Liver (tissue), 8 donors: ENCODE measurements at regions not wholly inside any gene's neighbourhood (a gene's known extent, or its start where the extent isn't known, plus 50 kb on each side); places are given as distances from the start of the nearest gene placed in this dataset.

Experiments
- DNase-seq: peaks from one replicate; pipeline ENCODE4 v3.0.0-alpha.2; 2017; ENCODE audit warnings: low spot score
- H3K27ac ChIP-seq, 2 donors: one replicate each; pipeline ENCODE4 v1.7.0; 2013; ENCODE audit warnings: inconsistent platforms in 2 of 2, low read length in 2 of 2, control low read depth in 1 of 2, low read depth in 1 of 2, mild to moderate bottlenecking in 1 of 2
- H3K27me3 ChIP-seq, 4 donors: one replicate each; pipeline versions ENCODE4 v1.6.1 to v1.7.0; 2013; ENCODE audit warnings: low read length in 3 of 4, inconsistent platforms in 1 of 4, mild to moderate bottlenecking in 1 of 4, moderate library complexity in 1 of 4; ENCODE audit not compliant: control insufficient read depth in 4 of 4, insufficient read depth in 4 of 4
- H3K36me3 ChIP-seq, 4 donors: one replicate each; pipeline versions ENCODE4 v1.6.1 to v1.7.0; 2013; ENCODE audit warnings: low read length in 3 of 4, mild to moderate bottlenecking in 3 of 4, low read depth in 1 of 4, moderate library complexity in 1 of 4; ENCODE audit not compliant: control insufficient read depth in 4 of 4, insufficient read depth in 3 of 4
- H3K4me1 ChIP-seq, 4 donors: one replicate each; pipeline versions ENCODE4 v1.6.1 to v1.7.0; 2013; ENCODE audit warnings: low read length in 3 of 4, mild to moderate bottlenecking in 3 of 4, moderate library complexity in 1 of 4; ENCODE audit not compliant: control insufficient read depth in 4 of 4, insufficient read depth in 4 of 4
- H3K4me3 ChIP-seq, 3 donors: one replicate each; pipeline versions ENCODE4 v1.6.1 to v1.7.0; 2013; ENCODE audit warnings: low read length in 3 of 3, control low read depth in 1 of 3, low read depth in 1 of 3, mild to moderate bottlenecking in 1 of 3
- H3K9ac ChIP-seq, 2 donors: one replicate each; pipeline ENCODE4 v1.7.0; 2013; ENCODE audit warnings: low read length in 2 of 2, mild to moderate bottlenecking in 2 of 2, moderate library complexity in 2 of 2, control low read depth in 1 of 2, low read depth in 1 of 2
- H3K9me3 ChIP-seq, 4 donors: one replicate each; pipeline versions ENCODE4 v1.6.1 to v1.7.0; 2013; ENCODE audit warnings: low read length in 3 of 4; ENCODE audit not compliant: control insufficient read depth in 4 of 4
- CTCF ChIP-seq: fragments of 150-350 bp; IDR thresholded peaks from 2 replicates; pipeline ENCODE4 v1.5.1; 2017; ENCODE audit warnings: improper control_type of control experiment, low read depth, low read length; ENCODE audit not compliant: missing input control
- GABPA ChIP-seq, 2 donors: IDR thresholded peaks in 1 of 2; conservative IDR thresholded peaks in 1 of 2; 2 replicates each; pipeline ENCODE4 v1.6.1; 2016; ENCODE audit warnings: antibody characterized with exemption in 2 of 2, mild to moderate bottlenecking in 1 of 2, moderate library complexity in 1 of 2
- HNF4A ChIP-seq, 2 donors: conservative IDR thresholded peaks; 2 replicates each; pipeline ENCODE4 v1.6.1; 2016; ENCODE audit warnings: antibody characterized with exemption in 2 of 2, mild to moderate bottlenecking in 2 of 2
- HNF4G ChIP-seq: IDR thresholded peaks from 2 replicates; pipeline ENCODE4 v1.6.1; 2016; ENCODE audit warnings: antibody characterized with exemption
- JUND ChIP-seq, 2 donors: IDR thresholded peaks; 2 replicates each; pipeline ENCODE4 v1.6.1; 2016; ENCODE audit warnings: antibody characterized with exemption in 2 of 2
- RAD21 ChIP-seq, 2 donors: IDR thresholded peaks; 2 replicates each; pipeline ENCODE4 v1.6.1; 2016; ENCODE audit warnings: antibody characterized with exemption in 2 of 2, mild to moderate bottlenecking in 2 of 2
- REST ChIP-seq: IDR thresholded peaks from 2 replicates; pipeline ENCODE4 v1.6.1; 2016; ENCODE audit warnings: antibody characterized with exemption, mild to moderate bottlenecking
- RXRA ChIP-seq, 2 donors: IDR thresholded peaks; 2 replicates each; pipeline ENCODE4 v1.6.1; 2017 to 2018; ENCODE audit warnings: antibody characterized with exemption in 2 of 2, mild to moderate bottlenecking in 1 of 2
- TAF1 ChIP-seq: conservative IDR thresholded peaks from 2 replicates; pipeline ENCODE4 v1.6.1; 2016; ENCODE audit warnings: antibody characterized with exemption, mild to moderate bottlenecking
- YY1 ChIP-seq: IDR thresholded peaks from 2 replicates; pipeline ENCODE4 v1.6.1; 2016; ENCODE audit warnings: antibody characterized with exemption, mild to moderate bottlenecking
- WGBS: extraction: QIAGEN DNeasy Blood & Tissue Kit; methylation state at CpG from one replicate; pipeline ENCODE4 v1.1.7; 2013; 5-methylcytosine and 5-hydroxymethylcytosine counted together
- TF ChIP-seq, protein P1 (sequence below): IDR thresholded peaks from 2 replicates; pipeline ENCODE4 v1.6.1; 2016; ENCODE audit warnings: antibody characterized with exemption
- TF ChIP-seq, protein P2 (sequence below): IDR thresholded peaks from 2 replicates; pipeline ENCODE4 v1.6.1; 2016; ENCODE audit warnings: antibody characterized with exemption
- donor health status: healthy.
- donor health status: healthy.
- donor health status: healthy.
- donor health status: healthy.
- donor health status: healthy.

- H3K27me3 ChIP-seq = no peaks in the 10 kb centered on the region
- no peak overlapping the region for H3K4me3 ChIP-seq
- no peaks in the 10 kb centered on the region for H3K9me3 ChIP-seq
- WGBS = 96% methylated on average over 9 of the region's 9 CpGs
- no peaks in the 10 kb centered on the region for H3K36me3 ChIP-seq
- H3K9ac ChIP-seq = no peak overlapping the region
- TF ChIP-seq HNF4A (conservative IDR thresholded peaks at IDR 0.05) (no peak), YY1 (no peak), JUND (IDR thresholded peaks at IDR 0.05) (no peak)
- DNase-seq = no peak
- H3K27ac ChIP-seq = no peak overlapping the region
- peaks cover 0 to 14% (median 9%) of the 10 kb centered on the region in 4 donors for H3K4me1 ChIP-seq
Observed at GRCh38 chr6:41454189-41454789, 91.9 kb upstream of the FOXP4 start.

GRCh38 chr6:41455410-41455809, 90.8 kb upstream of the FOXP4 start:
- no peaks in the 10 kb centered on the region for H3K36me3 ChIP-seq
- TF ChIP-seq GABPA (IDR thresholded peaks at IDR 0.05 in 1 of 2, conservative IDR thresholded peaks at IDR 0.05 in 1 of 2) = no peak
- TF ChIP-seq, protein P1, sequence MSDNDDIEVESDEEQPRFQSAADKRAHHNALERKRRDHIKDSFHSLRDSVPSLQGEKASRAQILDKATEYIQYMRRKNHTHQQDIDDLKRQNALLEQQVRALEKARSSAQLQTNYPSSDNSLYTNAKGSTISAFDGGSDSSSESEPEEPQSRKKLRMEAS = no peak
- TF ChIP-seq, protein P2, sequence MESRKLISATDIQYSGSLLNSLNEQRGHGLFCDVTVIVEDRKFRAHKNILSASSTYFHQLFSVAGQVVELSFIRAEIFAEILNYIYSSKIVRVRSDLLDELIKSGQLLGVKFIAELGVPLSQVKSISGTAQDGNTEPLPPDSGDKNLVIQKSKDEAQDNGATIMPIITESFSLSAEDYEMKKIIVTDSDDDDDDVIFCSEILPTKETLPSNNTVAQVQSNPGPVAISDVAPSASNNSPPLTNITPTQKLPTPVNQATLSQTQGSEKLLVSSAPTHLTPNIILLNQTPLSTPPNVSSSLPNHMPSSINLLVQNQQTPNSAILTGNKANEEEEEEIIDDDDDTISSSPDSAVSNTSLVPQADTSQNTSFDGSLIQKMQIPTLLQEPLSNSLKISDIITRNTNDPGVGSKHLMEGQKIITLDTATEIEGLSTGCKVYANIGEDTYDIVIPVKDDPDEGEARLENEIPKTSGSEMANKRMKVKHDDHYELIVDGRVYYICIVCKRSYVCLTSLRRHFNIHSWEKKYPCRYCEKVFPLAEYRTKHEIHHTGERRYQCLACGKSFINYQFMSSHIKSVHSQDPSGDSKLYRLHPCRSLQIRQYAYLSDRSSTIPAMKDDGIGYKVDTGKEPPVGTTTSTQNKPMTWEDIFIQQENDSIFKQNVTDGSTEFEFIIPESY = no peak
- no peak for TF ChIP-seq HNF4G
- TF ChIP-seq RAD21 (IDR thresholded peaks at IDR 0.05) = no peak
- TF ChIP-seq REST = no peak
- H3K4me1 ChIP-seq = peaks cover 0 to 3% (median 0%) of the 10 kb centered on the region in 4 donors
- no peak overlapping the region for H3K9ac ChIP-seq
- no peaks in the 10 kb centered on the region for H3K27me3 ChIP-seq
- 72% methylated on average over 2 of the region's 2 CpGs for WGBS
- H3K27ac ChIP-seq = no peak overlapping the region
- H3K4me3 ChIP-seq = no peak overlapping the region
- no peak for DNase-seq
- no peaks in the 10 kb centered on the region for H3K9me3 ChIP-seq

DNA sequence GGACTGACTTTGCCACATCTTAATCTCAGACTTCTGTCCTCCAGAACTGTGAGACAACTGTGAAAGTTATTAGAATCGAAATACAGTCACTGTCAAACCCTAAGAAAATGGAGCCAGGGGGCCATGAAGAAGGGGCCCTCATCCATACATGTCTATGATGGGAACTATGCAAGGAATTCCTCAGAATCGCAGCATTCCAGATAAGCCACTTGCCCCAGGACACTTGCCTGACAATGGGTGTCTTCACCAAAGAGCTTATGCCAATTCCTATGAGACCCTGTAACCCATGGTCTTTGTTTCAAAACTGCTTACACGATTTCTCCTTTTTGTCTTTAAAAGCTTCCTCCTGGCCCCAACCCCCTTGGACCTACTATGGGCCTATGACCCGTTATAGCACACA, 90.4 kb upstream of the FOXP4 start:
- H3K9ac ChIP-seq = no peak overlapping the region
- H3K4me3 ChIP-seq = no peak overlapping the region
- no peaks in the 10 kb centered on the region for H3K27me3 ChIP-seq
- DNase-seq = no peak
- H3K4me1 ChIP-seq = no peaks in the 10 kb centered on the region
- 80% methylated on average over 4 of the region's 4 CpGs for WGBS
- no peak for TF ChIP-seq RXRA (IDR thresholded peaks at IDR 0.05)
- no peak for TF ChIP-seq TAF1
- TF ChIP-seq CTCF = no peak
- no peak for TF ChIP-seq GABPA (IDR thresholded peaks at IDR 0.05 in 1 of 2, conservative IDR thresholded peaks at IDR 0.05 in 1 of 2)
- no peak overlapping the region for H3K27ac ChIP-seq
- H3K9me3 ChIP-seq = no peaks in the 10 kb centered on the region
- H3K36me3 ChIP-seq = no peaks in the 10 kb centered on the region
